Activated naive CD4-positive, alpha-beta T cell treated with anti-CD3 and anti-CD28 coated beads, Interleukin-2, amount 10 ng/mL, durations not matched to agents 7 days and 5 days (primary cell): ENCODE measurements at regions not wholly inside any gene's neighbourhood (a gene's known extent, or its start where the extent isn't known, plus 50 kb on each side); places are given as distances from the start of the nearest gene placed in this dataset.

Source experiments
- CTCF ChIA-PET: fragments of 350-600 bp; sonication (Branson Sonifier 250); formaldehyde crosslinking; loops from one replicate; lab custom pipeline; 2021; ENCODE audit warnings: antibody characterized with exemption; lab: Charles Lee
- DNase-seq: peaks from one replicate; pipeline ENCODE4 v3.0.0-alpha.2; 2020
- H3K27ac Mint-ChIP-seq: one replicate; pipeline ENCODE4 v1.8.0; 2021; ENCODE audit warnings: mild to moderate bottlenecking, moderate library complexity, mixed read lengths
- H3K27me3 Mint-ChIP-seq: one replicate; pipeline ENCODE4 v1.8.0; 2021; ENCODE audit warnings: mild to moderate bottlenecking, mixed read lengths
- H3K36me3 Mint-ChIP-seq: one replicate; pipeline ENCODE4 v1.8.0; 2021; ENCODE audit warnings: mixed read lengths
- H3K4me1 Mint-ChIP-seq: one replicate; pipeline ENCODE4 v1.8.0; 2021; ENCODE audit warnings: mixed read lengths
- H3K4me3 Mint-ChIP-seq: one replicate; pipeline ENCODE4 v1.8.0; 2021; ENCODE audit warnings: mild to moderate bottlenecking, moderate library complexity, mixed read lengths
- H3K9me3 Mint-ChIP-seq: one replicate; pipeline ENCODE4 v1.8.0; 2021; ENCODE audit warnings: mixed read lengths

DNA sequence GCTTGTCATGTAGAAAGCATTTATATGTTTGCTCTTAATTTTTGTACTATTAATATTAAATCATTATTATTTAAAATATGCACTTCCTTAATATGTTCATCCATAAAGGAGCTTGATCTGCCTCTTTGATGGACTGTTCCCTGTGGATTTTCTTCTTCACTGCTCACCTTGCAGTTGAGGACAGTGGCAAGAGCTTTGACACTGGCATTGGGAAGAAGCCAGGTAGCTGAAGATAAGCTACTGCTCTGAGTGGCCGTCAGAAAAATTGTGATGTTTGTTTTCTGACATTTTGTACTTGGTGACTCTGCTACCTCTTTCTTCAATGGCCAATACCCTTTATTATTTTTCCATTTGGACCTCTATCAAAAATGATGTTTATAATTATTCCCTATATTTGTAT lies 349.4 kb upstream of the NOVA1 start:
- no peaks in the 10 kb centered on the region for H3K4me1 Mint-ChIP-seq
- H3K9me3 Mint-ChIP-seq, result peaks cover 17% of the 10 kb centered on the region
- H3K4me3 Mint-ChIP-seq, result no peak overlapping the region
- no peak overlapping the region for H3K27ac Mint-ChIP-seq
- CTCF ChIA-PET, result no interaction called here
- DNase-seq, result no peak
- H3K27me3 Mint-ChIP-seq, result no peaks in the 10 kb centered on the region
- H3K36me3 Mint-ChIP-seq, result no peaks in the 10 kb centered on the region

DNA sequence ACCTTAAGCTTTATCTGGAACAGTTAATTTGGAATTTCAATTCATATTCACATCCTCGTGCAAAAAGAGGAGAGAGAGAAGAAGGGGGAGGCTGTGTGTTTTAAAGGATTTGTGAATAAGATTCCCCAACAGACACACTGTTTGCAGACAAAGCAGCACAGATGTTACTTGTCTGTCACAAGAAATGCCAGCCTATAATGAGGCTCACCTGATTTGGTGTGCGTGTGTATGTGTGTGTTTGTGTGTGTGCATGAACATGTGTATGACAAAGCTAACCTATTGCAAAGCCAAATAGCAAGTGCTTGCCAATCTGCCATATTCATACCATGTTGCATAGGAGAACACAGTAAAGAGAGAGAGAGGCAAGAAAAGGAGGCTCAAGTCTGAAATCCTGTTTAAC lies 361.6 kb upstream of the NOVA1 start:
- CTCF ChIA-PET, result no interaction called here
- Mint-ChIP-seq H3K27ac (no peak overlapping the region), H3K36me3 (no peaks in the 10 kb centered on the region), H3K4me1 (no peaks in the 10 kb centered on the region), H3K9me3 (peaks cover 22% of the 10 kb centered on the region), H3K4me3 (no peak overlapping the region), H3K27me3 (no peaks in the 10 kb centered on the region)
- DNase-seq, result no peak

DNA sequence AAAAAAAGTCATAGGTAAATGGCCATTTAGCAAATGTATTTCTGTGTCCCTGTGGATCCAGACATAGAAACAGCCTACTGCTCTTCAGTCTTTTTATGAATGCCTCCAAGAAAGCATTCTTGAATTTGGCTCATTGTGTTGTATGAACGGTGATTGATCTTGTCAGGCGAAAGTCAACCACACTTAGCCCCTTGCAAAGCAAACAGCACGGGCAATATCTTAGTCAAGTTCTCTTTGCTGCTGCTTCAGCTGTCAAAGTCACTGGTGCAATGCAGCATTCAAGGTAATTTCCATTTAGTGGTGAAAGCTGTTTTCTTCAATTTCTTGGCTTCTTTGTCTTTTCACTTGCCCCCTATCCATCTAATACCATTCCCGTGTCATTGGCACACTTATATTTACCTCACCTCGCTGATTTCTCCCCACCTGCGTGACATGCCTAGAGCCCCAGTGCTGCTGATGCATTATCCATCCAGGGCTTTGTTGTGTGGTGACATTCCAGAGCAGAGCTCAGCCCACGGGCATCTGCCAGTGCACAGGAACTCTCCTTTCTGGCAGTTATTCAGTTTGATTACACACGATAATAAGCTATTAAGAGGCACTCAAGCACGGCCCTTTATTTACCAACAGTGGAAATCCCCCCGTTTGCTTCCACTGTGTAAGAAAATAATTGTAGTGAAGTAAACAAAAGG lies 362.3 kb upstream of the NOVA1 start:
- H3K4me1 Mint-ChIP-seq, result no peaks in the 10 kb centered on the region
- H3K27me3 Mint-ChIP-seq, result no peaks in the 10 kb centered on the region
- no peak overlapping the region for H3K27ac Mint-ChIP-seq
- peaks cover 24% of the 10 kb centered on the region for H3K9me3 Mint-ChIP-seq
- no peak overlapping the region for H3K4me3 Mint-ChIP-seq
- no peak for DNase-seq
- CTCF ChIA-PET, result no interaction called here
- no peaks in the 10 kb centered on the region for H3K36me3 Mint-ChIP-seq

DNA sequence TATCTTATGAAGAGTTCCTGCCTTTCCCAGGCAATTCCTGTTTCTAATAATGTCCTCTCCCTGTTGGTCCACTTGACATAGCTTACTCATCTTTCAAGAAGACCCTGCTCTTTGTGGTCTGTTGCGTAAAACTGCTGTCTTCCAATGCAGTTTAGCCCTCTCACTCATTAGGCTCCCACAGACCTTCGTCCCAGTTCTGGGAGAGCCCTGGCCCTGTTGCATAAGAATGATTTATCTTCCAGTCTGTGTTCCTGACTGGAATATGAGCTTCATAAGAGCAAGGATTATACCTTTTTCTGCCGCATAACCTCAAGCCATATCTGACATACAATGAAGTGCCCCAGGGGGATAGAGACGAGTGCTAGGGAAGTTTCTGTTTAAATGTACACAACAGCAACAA lies 365.9 kb upstream of the NOVA1 start:
- peaks cover 18% of the 10 kb centered on the region for H3K9me3 Mint-ChIP-seq
- H3K4me1 Mint-ChIP-seq, result no peaks in the 10 kb centered on the region
- DNase-seq, result no peak
- no peaks in the 10 kb centered on the region for H3K36me3 Mint-ChIP-seq
- CTCF ChIA-PET, result no interaction called here
- no peak overlapping the region for H3K27ac Mint-ChIP-seq
- no peak overlapping the region for H3K4me3 Mint-ChIP-seq
- H3K27me3 Mint-ChIP-seq, result no peaks in the 10 kb centered on the region

DNA sequence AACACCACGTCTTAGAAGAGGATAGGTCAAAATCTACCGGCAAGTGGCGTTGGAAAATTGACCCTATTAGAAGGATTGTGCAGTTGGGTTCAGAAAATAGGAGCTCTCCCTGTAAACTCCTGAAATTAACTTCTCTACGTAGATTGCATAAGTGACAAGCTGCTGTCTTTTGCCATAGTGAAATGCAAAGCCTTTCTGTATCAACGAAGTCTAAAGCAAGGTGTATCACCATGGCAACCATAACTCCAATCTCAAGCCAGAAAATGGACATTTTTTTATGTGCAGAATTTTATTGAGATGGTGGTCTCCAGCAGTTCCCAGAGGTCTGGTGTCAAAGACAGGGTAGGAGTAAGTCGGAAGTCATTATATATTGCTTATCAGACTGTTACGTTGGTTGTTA lies 367.7 kb upstream of the NOVA1 start:
- Mint-ChIP-seq H3K36me3 (no peaks in the 10 kb centered on the region), H3K4me3 (no peak overlapping the region), H3K4me1 (no peaks in the 10 kb centered on the region), H3K27me3 (no peaks in the 10 kb centered on the region), H3K9me3 (peaks cover 14% of the 10 kb centered on the region), H3K27ac (no peak overlapping the region)
- CTCF ChIA-PET, result no interaction called here
- no peak for DNase-seq

DNA sequence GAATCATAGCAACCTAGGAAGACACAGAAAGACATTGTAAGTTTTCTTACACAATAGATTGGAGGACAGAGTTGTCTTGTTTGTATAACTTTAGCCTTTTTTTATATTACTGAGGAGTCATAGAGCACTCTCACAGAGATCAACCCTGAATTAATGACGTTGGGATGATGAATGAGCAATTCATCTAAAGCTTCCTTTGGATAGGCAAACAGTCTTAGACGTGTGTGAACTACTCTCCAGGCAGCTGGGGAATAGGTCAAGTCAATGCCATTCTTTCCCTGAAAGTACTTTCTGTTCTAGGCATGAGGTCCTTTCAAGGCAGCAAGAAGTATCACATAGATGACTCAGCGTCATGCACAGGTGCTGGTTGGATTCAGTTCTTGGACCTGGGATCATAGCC lies 369.1 kb upstream of the NOVA1 start:
- H3K27me3 Mint-ChIP-seq, result no peaks in the 10 kb centered on the region
- H3K4me1 Mint-ChIP-seq, result no peaks in the 10 kb centered on the region
- no peaks in the 10 kb centered on the region for H3K36me3 Mint-ChIP-seq
- no peak overlapping the region for H3K27ac Mint-ChIP-seq
- CTCF ChIA-PET, result no interaction called here
- H3K9me3 Mint-ChIP-seq, result peaks cover 14% of the 10 kb centered on the region
- DNase-seq, result no peak
- no peak overlapping the region for H3K4me3 Mint-ChIP-seq

DNA sequence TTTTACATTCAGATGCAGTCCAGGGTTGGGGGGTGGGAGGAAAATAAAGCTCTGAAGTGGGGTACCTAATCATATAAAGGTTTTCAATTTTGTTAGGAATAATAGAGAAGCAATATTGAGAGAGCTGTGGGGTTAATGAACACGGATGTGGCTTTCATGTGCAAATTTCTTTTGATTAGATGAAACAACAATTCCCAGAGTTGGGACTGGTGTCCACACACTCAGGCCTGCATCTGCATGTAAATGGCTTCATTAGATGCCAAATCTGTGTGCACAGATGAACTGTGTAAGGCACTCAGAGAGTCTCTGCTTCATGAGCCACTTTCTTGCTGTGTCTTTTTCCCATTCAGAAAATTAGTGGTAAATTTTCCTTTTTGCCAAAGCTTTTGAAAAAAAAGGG lies 377.1 kb upstream of the NOVA1 start:
- Mint-ChIP-seq H3K27me3 (no peaks in the 10 kb centered on the region), H3K4me3 (no peak overlapping the region), H3K9me3 (peaks cover 7% of the 10 kb centered on the region), H3K4me1 (no peaks in the 10 kb centered on the region), H3K36me3 (no peaks in the 10 kb centered on the region), H3K27ac (no peak overlapping the region)
- CTCF ChIA-PET, result no interaction called here
- no peak for DNase-seq

DNA sequence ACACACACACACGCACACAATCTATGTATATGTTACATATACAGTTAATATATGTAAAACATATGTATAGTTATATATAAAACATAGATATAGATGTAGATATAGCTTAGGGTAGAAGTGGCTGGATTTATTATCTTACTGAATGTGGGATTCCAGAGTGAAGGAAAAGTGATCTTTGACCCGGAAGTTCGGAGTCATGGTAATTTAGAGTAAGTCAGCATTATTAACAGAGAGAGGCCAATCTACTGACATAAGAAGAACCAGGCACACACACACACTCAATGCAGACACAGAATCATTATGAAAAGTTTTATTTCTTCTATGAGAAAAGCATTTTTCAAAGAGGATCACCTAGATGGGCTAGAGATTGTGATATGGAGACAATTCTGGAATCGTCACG lies 384.2 kb upstream of the NOVA1 start:
- peaks cover 5% of the 10 kb centered on the region for H3K9me3 Mint-ChIP-seq
- no peak overlapping the region for H3K4me3 Mint-ChIP-seq
- no peak for DNase-seq
- CTCF ChIA-PET, result no interaction called here
- H3K27ac Mint-ChIP-seq, result no peak overlapping the region
- no peaks in the 10 kb centered on the region for H3K36me3 Mint-ChIP-seq
- H3K4me1 Mint-ChIP-seq, result no peaks in the 10 kb centered on the region
- no peaks in the 10 kb centered on the region for H3K27me3 Mint-ChIP-seq

GRCh38 chr14:26984311-26985177 lies 386.7 kb upstream of the NOVA1 start:
- Mint-ChIP-seq H3K9me3 (peaks cover 9% of the 10 kb centered on the region), H3K4me1 (no peaks in the 10 kb centered on the region), H3K27me3 (no peaks in the 10 kb centered on the region), H3K36me3 (no peaks in the 10 kb centered on the region), H3K4me3 (no peak overlapping the region), H3K27ac (no peak overlapping the region)
- DNase-seq, result peak; percentile 20
- CTCF ChIA-PET, result interaction anchor here (0.7 to 0.9 kb wide), 2 partner anchors 19 to 46 kb away, joined by 3 read pairs; no protein-coding TSS in a partner anchor

GRCh38 chr14:26987744-26988363 lies 390.0 kb upstream of the NOVA1 start:
- H3K4me3 Mint-ChIP-seq, result no peak overlapping the region
- CTCF ChIA-PET, result no interaction called here
- H3K36me3 Mint-ChIP-seq, result no peaks in the 10 kb centered on the region
- no peaks in the 10 kb centered on the region for H3K27me3 Mint-ChIP-seq
- no peak overlapping the region for H3K27ac Mint-ChIP-seq
- no peaks in the 10 kb centered on the region for H3K4me1 Mint-ChIP-seq
- DNase-seq, result no peak
- peaks cover 13% of the 10 kb centered on the region for H3K9me3 Mint-ChIP-seq

GRCh38 chr14:26990946-26991345 lies 393.1 kb upstream of the NOVA1 start:
- Mint-ChIP-seq H3K36me3 (no peaks in the 10 kb centered on the region), H3K4me3 (no peak overlapping the region), H3K27ac (no peak overlapping the region), H3K4me1 (no peaks in the 10 kb centered on the region), H3K9me3 (peaks cover 13% of the 10 kb centered on the region), H3K27me3 (no peaks in the 10 kb centered on the region)
- DNase-seq, result no peak
- CTCF ChIA-PET, result no interaction called here

DNA sequence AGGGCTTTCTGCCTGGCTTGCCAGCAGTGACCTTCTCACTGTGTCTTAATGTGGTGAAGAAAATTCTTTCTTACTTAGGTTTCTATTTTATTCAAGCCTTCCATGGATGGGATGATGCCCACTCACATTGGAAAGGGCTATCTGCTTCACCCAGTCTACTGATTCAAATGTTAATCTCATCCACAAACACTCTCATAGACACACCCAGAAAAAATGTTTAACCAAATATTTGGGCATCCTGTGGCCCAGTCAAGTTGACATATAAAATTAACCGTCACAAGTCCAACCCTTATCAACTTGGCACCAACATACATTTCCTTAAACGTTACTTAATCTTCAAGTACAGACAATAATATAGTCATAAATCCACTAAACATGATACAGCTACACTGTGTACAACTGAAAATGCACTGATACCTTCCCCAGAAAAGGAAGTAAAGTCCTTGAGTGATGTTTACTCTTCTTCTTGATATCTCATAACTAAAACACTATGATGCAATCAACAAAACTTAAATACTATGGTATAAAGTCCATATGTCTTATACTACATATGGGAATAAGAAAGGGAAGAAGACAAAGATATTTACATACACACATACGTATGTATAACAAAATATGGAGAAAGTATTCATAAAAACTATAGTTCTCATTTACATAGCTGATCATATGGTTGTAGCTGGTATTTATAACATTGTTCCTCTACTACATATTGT lies 394.7 kb upstream of the NOVA1 start:
- Mint-ChIP-seq H3K36me3 (no peaks in the 10 kb centered on the region), H3K4me1 (no peaks in the 10 kb centered on the region), H3K27me3 (no peaks in the 10 kb centered on the region), H3K27ac (no peak overlapping the region), H3K9me3 (peaks cover 17% of the 10 kb centered on the region), H3K4me3 (no peak overlapping the region)
- DNase-seq, result no peak
- CTCF ChIA-PET, result no interaction called here

GRCh38 chr14:26993556-26993955 lies 395.7 kb upstream of the NOVA1 start:
- no peak for DNase-seq

GRCh38 chr14:26995301-26995700 lies 397.5 kb upstream of the NOVA1 start:
- Mint-ChIP-seq H3K27ac (no peak overlapping the region), H3K4me1 (no peaks in the 10 kb centered on the region), H3K4me3 (no peak overlapping the region), H3K36me3 (no peaks in the 10 kb centered on the region), H3K27me3 (no peaks in the 10 kb centered on the region), H3K9me3 (peaks cover 14% of the 10 kb centered on the region)
- DNase-seq, result no peak
- CTCF ChIA-PET, result no interaction called here

More at GRCh38 chr14:26993556-26993955, 395.7 kb upstream of the NOVA1 start:
- Mint-ChIP-seq H3K4me3 (no peak overlapping the region), H3K9me3 (peaks cover 16% of the 10 kb centered on the region), H3K4me1 (no peaks in the 10 kb centered on the region), H3K36me3 (no peaks in the 10 kb centered on the region), H3K27me3 (no peaks in the 10 kb centered on the region), H3K27ac (no peak overlapping the region)
- CTCF ChIA-PET, result no interaction called here
